ENCODE measurements at regions not wholly inside any gene's neighbourhood (a gene's known extent, or its start where the extent isn't known, plus 50 kb on each side); places are given as distances from the start of the nearest gene placed in this dataset.

DNA sequence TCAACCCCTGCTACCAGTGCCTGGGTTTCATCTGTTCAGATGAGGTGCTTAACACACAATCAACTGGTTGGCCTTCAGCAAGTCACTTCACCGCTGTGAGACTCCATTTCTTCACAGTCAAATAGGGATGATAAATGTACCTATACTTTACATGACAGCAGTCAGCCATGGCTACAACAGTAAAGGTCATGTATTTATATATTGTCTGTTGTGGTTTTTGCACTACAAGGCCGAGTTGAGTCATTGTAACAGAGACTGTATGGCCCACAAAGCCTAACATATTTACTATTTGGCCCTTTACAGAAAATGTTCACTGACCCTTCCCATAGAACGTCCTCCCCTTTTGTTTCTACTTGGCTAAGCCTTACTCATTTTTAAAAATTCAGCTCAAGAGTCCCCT is 404.6 kb upstream of the F9 start:
- no TSS peak for BruUV-seq (replicated peaks)
- no peaks in the 10 kb centered on the region for H3K27me3 ChIP-seq (ENCODE audit: control insufficient read depth in 1 of 2, insufficient read depth in 2 of 2, low read length in 2 of 2)
- no peaks in the 10 kb centered on the region for H3K4me1 ChIP-seq (ENCODE audit: insufficient read depth, low read length)
- intact Hi-C loops (cut with micrococcal nuclease; ENCODE audit: unreplicated experiment) = loop anchor here (1.0 kb wide), 1 partner anchor 433 kb away; no protein-coding TSS in a partner anchor
- ChIA-PET CTCF (ENCODE audit: low intra/inter-chr PET ratio, low total read pairs) (interaction anchor here (0.9 kb wide), 1 partner anchor 434 kb away, joined by 3 read pairs; no protein-coding TSS in a partner anchor), POLR2A (no interaction called here)
- WGBS (ENCODE audit: low lambda C conversion rate) = 0% methylated on average over 2 of the region's 3 CpGs
- no peak for DNase-seq (ENCODE audit: low spot score)
- FAIRE-seq = no peak
- in situ Hi-C loops (cut with HindIII; ENCODE audit: extremely low pct_ligation_motif_present, low pct_unique_long_range_greater_than_20kb) = no loop called here
- H2AFZ ChIP-seq (ENCODE audit: low read length) = no peak overlapping the region
- no peaks in the 10 kb centered on the region for H3K79me2 ChIP-seq (ENCODE audit: insufficient read depth, low read length)
- no peak overlapping the region for H3K4me3 ChIP-seq (replicated peaks in 1 of 3; ENCODE audit: insufficient read depth in 1 of 3, low read depth in 2 of 3, low read length in 3 of 3)
- no peaks in the 10 kb centered on the region for H4K20me1 ChIP-seq (ENCODE audit: insufficient read depth, low read length)
- no peak overlapping the region for H3K27ac ChIP-seq (ENCODE audit: extremely low read length, insufficient read depth, low read length)
- H3K9me3 ChIP-seq (ENCODE audit: low read length) = no peaks in the 10 kb centered on the region
- H3K4me2 ChIP-seq (ENCODE audit: low read depth, low read length) = no peak overlapping the region
- no peak for TF ChIP-seq SKI (IDR thresholded peaks at IDR 0.05; ENCODE audit: partially characterized antibody)
- no peak for TF ChIP-seq ZNF468 (CRISPR knock-in tag; IDR thresholded peaks at IDR 0.05)
- no peak for TF ChIP-seq ZNF12 (CRISPR knock-in tag; IDR thresholded peaks at IDR 0.05)
- TF ChIP-seq, protein P1, sequence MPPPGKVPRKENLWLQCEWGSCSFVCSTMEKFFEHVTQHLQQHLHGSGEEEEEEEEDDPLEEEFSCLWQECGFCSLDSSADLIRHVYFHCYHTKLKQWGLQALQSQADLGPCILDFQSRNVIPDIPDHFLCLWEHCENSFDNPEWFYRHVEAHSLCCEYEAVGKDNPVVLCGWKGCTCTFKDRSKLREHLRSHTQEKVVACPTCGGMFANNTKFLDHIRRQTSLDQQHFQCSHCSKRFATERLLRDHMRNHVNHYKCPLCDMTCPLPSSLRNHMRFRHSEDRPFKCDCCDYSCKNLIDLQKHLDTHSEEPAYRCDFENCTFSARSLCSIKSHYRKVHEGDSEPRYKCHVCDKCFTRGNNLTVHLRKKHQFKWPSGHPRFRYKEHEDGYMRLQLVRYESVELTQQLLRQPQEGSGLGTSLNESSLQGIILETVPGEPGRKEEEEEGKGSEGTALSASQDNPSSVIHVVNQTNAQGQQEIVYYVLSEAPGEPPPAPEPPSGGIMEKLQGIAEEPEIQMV (CRISPR knock-in tag; IDR thresholded peaks at IDR 0.05; ENCODE audit: low read depth) = no peak
- TF ChIP-seq TCF12 (IDR thresholded peaks at IDR 0.05) = no peak
- no peak for TF ChIP-seq TCF12 (CRISPR knock-in tag; IDR thresholded peaks at IDR 0.05)
- TF ChIP-seq, protein P2, sequence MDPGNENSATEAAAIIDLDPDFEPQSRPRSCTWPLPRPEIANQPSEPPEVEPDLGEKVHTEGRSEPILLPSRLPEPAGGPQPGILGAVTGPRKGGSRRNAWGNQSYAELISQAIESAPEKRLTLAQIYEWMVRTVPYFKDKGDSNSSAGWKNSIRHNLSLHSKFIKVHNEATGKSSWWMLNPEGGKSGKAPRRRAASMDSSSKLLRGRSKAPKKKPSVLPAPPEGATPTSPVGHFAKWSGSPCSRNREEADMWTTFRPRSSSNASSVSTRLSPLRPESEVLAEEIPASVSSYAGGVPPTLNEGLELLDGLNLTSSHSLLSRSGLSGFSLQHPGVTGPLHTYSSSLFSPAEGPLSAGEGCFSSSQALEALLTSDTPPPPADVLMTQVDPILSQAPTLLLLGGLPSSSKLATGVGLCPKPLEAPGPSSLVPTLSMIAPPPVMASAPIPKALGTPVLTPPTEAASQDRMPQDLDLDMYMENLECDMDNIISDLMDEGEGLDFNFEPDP (CRISPR knock-in tag; conservative IDR thresholded peaks at IDR 0.05) = no peak
- TF ChIP-seq, protein P3, sequence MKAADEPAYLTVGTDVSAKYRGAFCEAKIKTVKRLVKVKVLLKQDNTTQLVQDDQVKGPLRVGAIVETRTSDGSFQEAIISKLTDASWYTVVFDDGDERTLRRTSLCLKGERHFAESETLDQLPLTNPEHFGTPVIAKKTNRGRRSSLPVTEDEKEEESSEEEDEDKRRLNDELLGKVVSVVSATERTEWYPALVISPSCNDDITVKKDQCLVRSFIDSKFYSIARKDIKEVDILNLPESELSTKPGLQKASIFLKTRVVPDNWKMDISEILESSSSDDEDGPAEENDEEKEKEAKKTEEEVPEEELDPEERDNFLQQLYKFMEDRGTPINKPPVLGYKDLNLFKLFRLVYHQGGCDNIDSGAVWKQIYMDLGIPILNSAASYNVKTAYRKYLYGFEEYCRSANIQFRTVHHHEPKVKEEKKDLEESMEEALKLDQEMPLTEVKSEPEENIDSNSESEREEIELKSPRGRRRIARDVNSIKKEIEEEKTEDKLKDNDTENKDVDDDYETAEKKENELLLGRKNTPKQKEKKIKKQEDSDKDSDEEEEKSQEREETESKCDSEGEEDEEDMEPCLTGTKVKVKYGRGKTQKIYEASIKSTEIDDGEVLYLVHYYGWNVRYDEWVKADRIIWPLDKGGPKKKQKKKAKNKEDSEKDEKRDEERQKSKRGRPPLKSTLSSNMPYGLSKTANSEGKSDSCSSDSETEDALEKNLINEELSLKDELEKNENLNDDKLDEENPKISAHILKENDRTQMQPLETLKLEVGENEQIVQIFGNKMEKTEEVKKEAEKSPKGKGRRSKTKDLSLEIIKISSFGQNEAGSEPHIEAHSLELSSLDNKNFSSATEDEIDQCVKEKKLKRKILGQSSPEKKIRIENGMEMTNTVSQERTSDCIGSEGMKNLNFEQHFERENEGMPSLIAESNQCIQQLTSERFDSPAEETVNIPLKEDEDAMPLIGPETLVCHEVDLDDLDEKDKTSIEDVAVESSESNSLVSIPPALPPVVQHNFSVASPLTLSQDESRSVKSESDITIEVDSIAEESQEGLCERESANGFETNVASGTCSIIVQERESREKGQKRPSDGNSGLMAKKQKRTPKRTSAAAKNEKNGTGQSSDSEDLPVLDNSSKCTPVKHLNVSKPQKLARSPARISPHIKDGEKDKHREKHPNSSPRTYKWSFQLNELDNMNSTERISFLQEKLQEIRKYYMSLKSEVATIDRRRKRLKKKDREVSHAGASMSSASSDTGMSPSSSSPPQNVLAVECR (CRISPR knock-in tag; IDR thresholded peaks at IDR 0.05; ENCODE audit: borderline replicate concordance) = no peak
- TF ChIP-seq KDM2A (CRISPR knock-in tag; IDR thresholded peaks at IDR 0.05; ENCODE audit: borderline replicate concordance, low read depth) = no peak
- TF ChIP-seq ZFP62 (CRISPR knock-in tag; IDR thresholded peaks at IDR 0.05) = no peak
- no peaks in the 10 kb centered on the region for H3K36me3 ChIP-seq (replicated peaks in 1 of 2; ENCODE audit: control insufficient read depth in 1 of 2, insufficient read depth in 2 of 2, low read length in 2 of 2)
- no peak for ATAC-seq
- no peak overlapping the region for H3K9ac ChIP-seq (ENCODE audit: insufficient read depth, low read depth, low read length)

Data from HepG2 (cell line).